GM12873 (cell line): ENCODE measurements at regions not wholly inside any gene's neighbourhood (a gene's known extent, or its start where the extent isn't known, plus 50 kb on each side); places are given as distances from the start of the nearest gene placed in this dataset.

Experiments
- CTCF ChIP-seq: IDR thresholded peaks from 2 replicates; pipeline ENCODE4 v1.5.1; 2012; ENCODE audit warnings: low read depth, mild to moderate bottlenecking, moderate library complexity, low read length, control low read depth; ENCODE audit not compliant: insufficient read depth; ENCODE audit errors: missing control alignments

GRCh38 chr15:25525741-25526140 is 86.9 kb upstream of the UBE3A start:
- no peak for TF ChIP-seq CTCF

GRCh38 chr15:25515633-25516032 is 76.8 kb upstream of the UBE3A start:
- no peak for TF ChIP-seq CTCF

- no peak for TF ChIP-seq CTCF
Measured at GRCh38 chr15:25514522-25514921, 75.7 kb upstream of the UBE3A start.

GRCh38 chr15:25512957-25513356 is 74.1 kb upstream of the UBE3A start:
- TF ChIP-seq CTCF: no peak

GRCh38 chr15:25510146-25510545 is 71.3 kb upstream of the UBE3A start:
- TF ChIP-seq CTCF: no peak

- no peak for TF ChIP-seq CTCF
Measured at GRCh38 chr15:25509703-25510102, 70.9 kb upstream of the UBE3A start.

- TF ChIP-seq CTCF: peak; percentile 63
Measured at GRCh38 chr15:25508369-25509002, 69.7 kb upstream of the UBE3A start.
